Fibroblast of skin of back (primary cell): ENCODE measurements at regions not wholly inside any gene's neighbourhood (a gene's known extent, or its start where the extent isn't known, plus 50 kb on each side); places are given as distances from the start of the nearest gene placed in this dataset.
"Not testable (repeated sequence)": the region's sequence is repeated elsewhere in the genome, so short reads cannot be mapped to it uniquely, and the experiment has no call there.

Experiments
- DNase-seq: peaks from one replicate; pipeline ENCODE4 v3.0.0-alpha.2; 2013

GRCh38 chr3:29143151-29143550, 137.7 kb upstream of the RBMS3 start:
- DNase-seq = no peak

GRCh38 chr3:29144361-29144760, 136.5 kb upstream of the RBMS3 start:
- no peak for DNase-seq

GRCh38 chr3:29144807-29145206, 136.1 kb upstream of the RBMS3 start:
- peak; percentile 76 for DNase-seq

GRCh38 chr3:29145360-29145759, 135.5 kb upstream of the RBMS3 start:
- no peak for DNase-seq

- no peak for DNase-seq
These were observed 128.5 kb upstream of the RBMS3 start for GRCh38 chr3:29152379-29152778.

GRCh38 chr3:29153811-29154210, 127.1 kb upstream of the RBMS3 start:
- no peak for DNase-seq

- no peak for DNase-seq
These were observed 124.7 kb upstream of the RBMS3 start for GRCh38 chr3:29156086-29156715.

- no peak for DNase-seq
These were observed 116.0 kb upstream of the RBMS3 start for GRCh38 chr3:29164825-29165224.

GRCh38 chr3:29167180-29167579, 113.7 kb upstream of the RBMS3 start:
- no peak for DNase-seq

- no peak for DNase-seq
These were observed 112.8 kb upstream of the RBMS3 start for GRCh38 chr3:29168081-29168480.

GRCh38 chr3:29168696-29169095, 112.2 kb upstream of the RBMS3 start:
- peak; percentile 55 for DNase-seq

GRCh38 chr3:29169451-29169850, 111.4 kb upstream of the RBMS3 start:
- DNase-seq = no peak

GRCh38 chr3:29171043-29171990, 109.6 kb upstream of the RBMS3 start:
- DNase-seq = peak; percentile 77

- DNase-seq = no peak
These were observed 104.4 kb upstream of the RBMS3 start for GRCh38 chr3:29176501-29176900.

GRCh38 chr3:29178809-29179793, 101.8 kb upstream of the RBMS3 start:
- no peak for DNase-seq

GRCh38 chr3:29181149-29181780, 99.6 kb upstream of the RBMS3 start:
- DNase-seq = no peak

- no peak for DNase-seq
These were observed 99.0 kb upstream of the RBMS3 start for GRCh38 chr3:29181872-29182271.

- not testable (repeated sequence) for DNase-seq
These were observed 98.0 kb upstream of the RBMS3 start for GRCh38 chr3:29182828-29183227.

- peak; percentile 81 for DNase-seq
These were observed 97.4 kb upstream of the RBMS3 start for GRCh38 chr3:29183346-29184087.

- DNase-seq = no peak
These were observed 95.2 kb upstream of the RBMS3 start for GRCh38 chr3:29185706-29186105.

- peak; percentile 99 for DNase-seq
These were observed 94.7 kb upstream of the RBMS3 start for GRCh38 chr3:29186131-29186599.
